HepG2 (cell line): ENCODE measurements at regions not wholly inside any gene's neighbourhood (a gene's known extent, or its start where the extent isn't known, plus 50 kb on each side); places are given as distances from the start of the nearest gene placed in this dataset.

ENCODE experiments used
- AKAP8 ChIP-seq: sonication (generic); formaldehyde crosslinking; IDR thresholded peaks from 2 replicates; pipeline ENCODE4 v1.5.1; 2020; ENCODE audit warnings: mild to moderate bottlenecking, missing genetic modification reagents
- ATF1 ChIP-seq: IDR thresholded peaks from 2 replicates; pipeline ENCODE4 v1.6.1; 2016; ENCODE audit warnings: mild to moderate bottlenecking, control low read depth
- BRCA1 ChIP-seq: sonication (generic); formaldehyde crosslinking; IDR thresholded peaks from 2 replicates; pipeline ENCODE4 v1.4.0; 2020; ENCODE audit warnings: missing genetic modification reagents
- DNMT1 ChIP-seq: sonication (generic); formaldehyde crosslinking; IDR thresholded peaks from 2 replicates; pipeline ENCODE4 v1.5.1; 2020; ENCODE audit warnings: mild to moderate bottlenecking, missing genetic modification reagents
- GABPA ChIP-seq, 2 experiments: IDR thresholded peaks; 2 replicates each; pipeline ENCODE4 v1.6.1; 2011 to 2016; ENCODE audit warnings: low read depth in 2 of 2, low read length in 1 of 2, missing biosample characterization in 1 of 2, missing genetic modification characterization in 1 of 2
- MAFK ChIP-seq, 2 experiments: IDR thresholded peaks in 1 of 2; conservative IDR thresholded peaks in 1 of 2; 2 replicates each; pipeline ENCODE4 v1.6.1; 2011; ENCODE audit warnings: improper control_type of control experiment in 2 of 2, low read length in 2 of 2
- POLR2AphosphoS5 ChIP-seq: IDR thresholded peaks from 2 replicates; pipeline ENCODE4 v1.6.1; 2012; ENCODE audit warnings: low read depth, low read length
- ZNF10 ChIP-seq: sonication (generic); formaldehyde crosslinking; IDR thresholded peaks from 2 replicates; pipeline ENCODE4 v1.4.0; 2020; ENCODE audit warnings: mild to moderate bottlenecking, low read depth, missing genetic modification reagents, borderline replicate concordance
- ZNF292 ChIP-seq: sonication (generic); formaldehyde crosslinking; IDR thresholded peaks from 2 replicates; pipeline ENCODE4 v1.8.1; 2022; ENCODE audit warnings: mild to moderate bottlenecking, low read depth, missing genetic modification reagents, borderline replicate concordance
- ZNF879 ChIP-seq: sonication (generic); formaldehyde crosslinking; IDR thresholded peaks from 2 replicates; pipeline ENCODE4 v1.8.1; 2023; ENCODE audit warnings: missing genetic modification reagents
- TF ChIP-seq, protein P1 (sequence below): IDR thresholded peaks from 2 replicates; pipeline ENCODE4 v1.6.1; 2016; ENCODE audit warnings: missing compliant biosample characterization, missing genetic modification reagents, borderline replicate concordance
- TF ChIP-seq, protein P2 (sequence below): sonication (generic); formaldehyde crosslinking; IDR thresholded peaks from 2 replicates; pipeline ENCODE4 v1.8.0; 2022; ENCODE audit warnings: mild to moderate bottlenecking, missing genetic modification reagents, moderate library complexity

GRCh38 chr3:154015307-154015706 lies 105.9 kb upstream of the ARHGEF26 start:
- TF ChIP-seq ZNF10 (no peak), MAFK (conservative IDR thresholded peaks at IDR 0.05 in 1 of 2, IDR thresholded peaks at IDR 0.05 in 1 of 2; ENCODE audit: low read length in 2 of 2) (no peak), AKAP8 (CRISPR knock-in tag) (no peak), ZNF879 (CRISPR knock-in tag) (no peak), ATF1 (CRISPR knock-in tag) (no peak), GABPA (IDR thresholded peaks at IDR 0.05; ENCODE audit: low read depth, low read length) (no peak), GABPA (CRISPR knock-in tag; IDR thresholded peaks at IDR 0.05; ENCODE audit: low read depth) (no peak), ZNF292 (no peak), DNMT1 (CRISPR knock-in tag) (no peak), POLR2AphosphoS5 (no peak), BRCA1 (CRISPR knock-in tag) (no peak)
- TF ChIP-seq, protein P1, sequence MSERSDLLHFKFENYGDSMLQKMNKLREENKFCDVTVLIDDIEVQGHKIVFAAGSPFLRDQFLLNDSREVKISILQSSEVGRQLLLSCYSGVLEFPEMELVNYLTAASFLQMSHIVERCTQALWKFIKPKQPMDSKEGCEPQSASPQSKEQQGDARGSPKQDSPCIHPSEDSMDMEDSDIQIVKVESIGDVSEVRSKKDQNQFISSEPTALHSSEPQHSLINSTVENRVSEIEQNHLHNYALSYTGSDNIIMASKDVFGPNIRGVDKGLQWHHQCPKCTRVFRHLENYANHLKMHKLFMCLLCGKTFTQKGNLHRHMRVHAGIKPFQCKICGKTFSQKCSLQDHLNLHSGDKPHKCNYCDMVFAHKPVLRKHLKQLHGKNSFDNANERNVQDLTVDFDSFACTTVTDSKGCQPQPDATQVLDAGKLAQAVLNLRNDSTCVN: no peak
- TF ChIP-seq, protein P2, sequence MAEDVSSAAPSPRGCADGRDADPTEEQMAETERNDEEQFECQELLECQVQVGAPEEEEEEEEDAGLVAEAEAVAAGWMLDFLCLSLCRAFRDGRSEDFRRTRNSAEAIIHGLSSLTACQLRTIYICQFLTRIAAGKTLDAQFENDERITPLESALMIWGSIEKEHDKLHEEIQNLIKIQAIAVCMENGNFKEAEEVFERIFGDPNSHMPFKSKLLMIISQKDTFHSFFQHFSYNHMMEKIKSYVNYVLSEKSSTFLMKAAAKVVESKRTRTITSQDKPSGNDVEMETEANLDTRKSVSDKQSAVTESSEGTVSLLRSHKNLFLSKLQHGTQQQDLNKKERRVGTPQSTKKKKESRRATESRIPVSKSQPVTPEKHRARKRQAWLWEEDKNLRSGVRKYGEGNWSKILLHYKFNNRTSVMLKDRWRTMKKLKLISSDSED (CRISPR knock-in tag): no peak
